H9 (cell line): ENCODE measurements at regions not wholly inside any gene's neighbourhood (a gene's known extent, or its start where the extent isn't known, plus 50 kb on each side); places are given as distances from the start of the nearest gene placed in this dataset.

Experiments
- DNase-seq: peaks from one replicate; pipeline ENCODE4 v3.0.0-alpha.2; 2017
- H2AFZ ChIP-seq: one replicate; pipeline ENCODE4 v1.6.1; 2013; ENCODE audit warnings: mild to moderate bottlenecking, low read length, control low read depth, moderate library complexity
- H2AK5ac ChIP-seq: 2 replicates; pipeline ENCODE4 v1.6.1; 2013; ENCODE audit warnings: low read length, control low read depth, mixed read lengths; ENCODE audit not compliant: insufficient read length
- H2BK120ac ChIP-seq: one replicate; pipeline ENCODE4 v1.6.1; 2013; ENCODE audit warnings: low read depth, mild to moderate bottlenecking, low read length, control low read depth, inconsistent platforms; ENCODE audit not compliant: poor library complexity, severe bottlenecking
- H2BK12ac ChIP-seq: 2 replicates; pipeline ENCODE4 v1.6.1; 2013; ENCODE audit warnings: low read length, control low read depth, mixed read lengths, low read depth; ENCODE audit not compliant: insufficient read length
- H2BK15ac ChIP-seq: 2 replicates; pipeline ENCODE4 v1.6.1; 2013; ENCODE audit warnings: low read depth, low read length, control low read depth
- H2BK20ac ChIP-seq: one replicate; pipeline ENCODE4 v1.6.1; 2013; ENCODE audit warnings: low read depth, mild to moderate bottlenecking, low read length, control low read depth, inconsistent platforms; ENCODE audit not compliant: poor library complexity, severe bottlenecking
- H2BK5ac ChIP-seq: 2 replicates; pipeline ENCODE4 v1.6.1; 2013; ENCODE audit warnings: low read length, control low read depth, mixed read lengths; ENCODE audit not compliant: insufficient read length
- H3K14ac ChIP-seq: 2 replicates; pipeline ENCODE4 v1.6.1; 2013; ENCODE audit warnings: low read length, control low read depth; ENCODE audit not compliant: insufficient read depth
- H3K18ac ChIP-seq: 2 replicates; pipeline ENCODE4 v1.6.1; 2013; ENCODE audit warnings: low read depth, mild to moderate bottlenecking, mixed read lengths, low read length, control low read depth; ENCODE audit not compliant: insufficient read length
- H3K23ac ChIP-seq: 2 replicates; pipeline ENCODE4 v1.6.1; 2013; ENCODE audit warnings: low read length, control low read depth, mixed read lengths, low read depth; ENCODE audit not compliant: insufficient read length
- H3K23me2 ChIP-seq: 2 replicates; pipeline ENCODE4 v1.6.1; 2013; ENCODE audit warnings: low read depth, mild to moderate bottlenecking, mixed read lengths, low read length, control low read depth; ENCODE audit not compliant: insufficient read length, poor library complexity, severe bottlenecking
- H3K27ac ChIP-seq: 2 replicates; pipeline ENCODE4 v1.5.1; 2013; ENCODE audit warnings: low read length, control low read depth, mixed read lengths, low read depth; ENCODE audit not compliant: insufficient read length
- H3K27me3 ChIP-seq: 2 replicates; pipeline ENCODE4 v1.6.1; 2013; ENCODE audit warnings: low read length, control low read depth, inconsistent platforms; ENCODE audit not compliant: insufficient read depth
- H3K4ac ChIP-seq: 2 replicates; pipeline ENCODE4 v1.6.1; 2013; ENCODE audit warnings: low read depth, mild to moderate bottlenecking, control low read depth, inconsistent platforms, low read length, moderate library complexity
- H3K4me1 ChIP-seq: 2 replicates; pipeline ENCODE4 v1.6.1; 2013; ENCODE audit warnings: low read length, control low read depth, inconsistent platforms; ENCODE audit not compliant: insufficient read depth
- H3K4me2 ChIP-seq: 2 replicates; pipeline ENCODE4 v1.6.1; 2013; ENCODE audit warnings: low read length, control low read depth, mixed read lengths; ENCODE audit not compliant: insufficient read length, insufficient read depth
- H3K56ac ChIP-seq: 2 replicates; pipeline ENCODE4 v1.6.1; 2013; ENCODE audit warnings: low read depth, mild to moderate bottlenecking, mixed read lengths, low read length, control low read depth; ENCODE audit not compliant: insufficient read length
- H3K79me1 ChIP-seq: 2 replicates; pipeline ENCODE4 v1.6.1; 2013; ENCODE audit warnings: low read depth, mild to moderate bottlenecking, moderate library complexity, low read length, control low read depth, inconsistent platforms; ENCODE audit not compliant: insufficient read depth, poor library complexity, severe bottlenecking
- H3K79me2 ChIP-seq: 2 replicates; pipeline ENCODE4 v1.6.1; 2013; ENCODE audit warnings: low read length, control low read depth, inconsistent platforms; ENCODE audit not compliant: insufficient read depth
- H3K9ac ChIP-seq: 2 replicates; pipeline ENCODE4 v1.6.1; 2013; ENCODE audit warnings: low read length, control low read depth, mixed read lengths; ENCODE audit not compliant: insufficient read length; ENCODE audit errors: extremely low read depth
- H3K9me3 ChIP-seq: one replicate; pipeline ENCODE4 v1.6.1; 2013; ENCODE audit warnings: low read depth, low read length, inconsistent platforms; ENCODE audit not compliant: control insufficient read depth
- H3T11ph ChIP-seq: one replicate; pipeline ENCODE4 v1.6.1; 2013; ENCODE audit warnings: mild to moderate bottlenecking, low read length, control low read depth, inconsistent platforms
- H4K20me1 ChIP-seq: one replicate; pipeline ENCODE4 v1.6.1; 2013; ENCODE audit not compliant: control insufficient read depth, insufficient read length, insufficient read depth
- H4K5ac ChIP-seq: 2 replicates; pipeline ENCODE4 v1.6.1; 2013; ENCODE audit warnings: low read depth, mild to moderate bottlenecking, mixed read lengths, low read length, control low read depth; ENCODE audit not compliant: insufficient read length
- H4K8ac ChIP-seq: replicated peaks from 2 replicates; pipeline ENCODE4 v1.6.1; 2013; ENCODE audit warnings: low read length, control low read depth, mixed read lengths, low read depth; ENCODE audit not compliant: insufficient read length
- H4K91ac ChIP-seq: 2 replicates; pipeline ENCODE4 v1.6.1; 2013; ENCODE audit warnings: low read depth, mild to moderate bottlenecking, moderate library complexity, mixed read lengths, low read length, control low read depth; ENCODE audit not compliant: insufficient read length
- H3K27ac Mint-ChIP-seq, 3 experiments: 2 replicates in 2 of 3; 3 replicates in 1 of 3; pipeline ENCODE4 v1.8.0; 2020 to 2021; ENCODE audit warnings: mixed read lengths in 3 of 3, mild to moderate bottlenecking in 1 of 3, moderate library complexity in 1 of 3
- H3K27me3 Mint-ChIP-seq: 2 replicates; pipeline ENCODE4 v1.8.0; 2021; ENCODE audit warnings: low read depth, mild to moderate bottlenecking, moderate library complexity, mixed read lengths
- H3K36me3 Mint-ChIP-seq, 3 experiments: 2 replicates in 2 of 3; 3 replicates in 1 of 3; pipeline ENCODE4 v1.8.0; 2020 to 2021; ENCODE audit warnings: low read depth in 3 of 3, mixed read lengths in 3 of 3; ENCODE audit not compliant: insufficient read depth in 1 of 3
- H3K4me1 Mint-ChIP-seq, 2 experiments: 2 replicates each; pipeline ENCODE4 v1.8.0; 2020; ENCODE audit warnings: mixed read lengths in 2 of 2
- H3K4me3 Mint-ChIP-seq, 2 experiments: 2 replicates in 1 of 2; 3 replicates in 1 of 2; pipeline ENCODE4 v1.8.0; 2020 to 2021; ENCODE audit warnings: mild to moderate bottlenecking in 2 of 2, mixed read lengths in 2 of 2, moderate library complexity in 1 of 2
- H3K9me3 Mint-ChIP-seq, 2 experiments: 2 replicates in 1 of 2; 3 replicates in 1 of 2; pipeline ENCODE4 v1.8.0; 2020; ENCODE audit warnings: mild to moderate bottlenecking in 2 of 2, mixed read lengths in 2 of 2, moderate library complexity in 1 of 2
- WGBS: extraction: QIAGEN DNeasy Blood & Tissue Kit; methylation state at CpG from one replicate; pipeline ENCODE4 v1.1.7; 2013; ENCODE audit warnings: missing lambda C conversion rate, low lambda C conversion rate, mixed read lengths; ENCODE audit not compliant: insufficient read length; ENCODE audit errors: extremely low coverage; 5-methylcytosine and 5-hydroxymethylcytosine counted together
- TF ChIP-seq, protein P1 (sequence below): fragments of 200-600 bp; sonication (generic); conservative IDR thresholded peaks from 3 replicates; pipeline ENCODE4 v1.8.0; 2021; ENCODE audit warnings: antibody characterized with exemption, mild to moderate bottlenecking

DNA sequence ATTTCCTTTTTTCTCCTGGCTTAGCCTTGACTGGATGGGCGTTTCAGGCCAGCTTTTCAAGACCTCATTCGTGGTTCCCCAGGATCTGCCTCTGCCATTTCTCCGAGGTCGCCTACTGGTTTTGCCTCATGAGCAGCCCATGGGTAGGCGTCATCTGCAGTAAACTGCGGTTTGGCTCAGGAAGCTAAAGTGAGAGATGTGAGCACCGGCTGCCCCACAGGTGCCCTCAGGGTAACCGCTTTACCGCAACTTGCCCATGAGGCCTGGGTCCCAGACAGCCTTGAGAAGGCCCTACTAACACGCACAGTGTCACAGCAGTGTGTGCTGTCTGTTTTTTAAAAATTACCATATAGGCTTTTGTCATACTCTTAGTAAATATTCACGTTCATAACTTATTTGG, 53.4 kb upstream of the TBXT start:
- Histone ChIP-seq H4K5ac (no peak overlapping the region), H2AFZ (no peak overlapping the region), H3K79me1 (no peaks in the 10 kb centered on the region), H3K27ac (no peak overlapping the region), H3K4me2 (no peak overlapping the region), H3K14ac (no peak overlapping the region), H3K4me1 (no peaks in the 10 kb centered on the region), H3K4ac (no peak overlapping the region), H2BK12ac (no peak overlapping the region), H4K8ac (no peak overlapping the region), H3K27me3 (no peaks in the 10 kb centered on the region), H2BK20ac (no peak overlapping the region), H3K9ac (no peak overlapping the region), H2AK5ac (no peak overlapping the region), H3K56ac (no peak overlapping the region), H2BK5ac (no peak overlapping the region), H3K23me2 (no peaks in the 10 kb centered on the region), H2BK15ac (no peak overlapping the region), H4K20me1 (no peaks in the 10 kb centered on the region), H2BK120ac (no peak overlapping the region), H3K23ac (no peak overlapping the region), H3T11ph (no peak overlapping the region), H3K18ac (no peak overlapping the region), H3K79me2 (no peaks in the 10 kb centered on the region), H4K91ac (no peak overlapping the region), H3K9me3 (no peaks in the 10 kb centered on the region)
- TF ChIP-seq, protein P1, sequence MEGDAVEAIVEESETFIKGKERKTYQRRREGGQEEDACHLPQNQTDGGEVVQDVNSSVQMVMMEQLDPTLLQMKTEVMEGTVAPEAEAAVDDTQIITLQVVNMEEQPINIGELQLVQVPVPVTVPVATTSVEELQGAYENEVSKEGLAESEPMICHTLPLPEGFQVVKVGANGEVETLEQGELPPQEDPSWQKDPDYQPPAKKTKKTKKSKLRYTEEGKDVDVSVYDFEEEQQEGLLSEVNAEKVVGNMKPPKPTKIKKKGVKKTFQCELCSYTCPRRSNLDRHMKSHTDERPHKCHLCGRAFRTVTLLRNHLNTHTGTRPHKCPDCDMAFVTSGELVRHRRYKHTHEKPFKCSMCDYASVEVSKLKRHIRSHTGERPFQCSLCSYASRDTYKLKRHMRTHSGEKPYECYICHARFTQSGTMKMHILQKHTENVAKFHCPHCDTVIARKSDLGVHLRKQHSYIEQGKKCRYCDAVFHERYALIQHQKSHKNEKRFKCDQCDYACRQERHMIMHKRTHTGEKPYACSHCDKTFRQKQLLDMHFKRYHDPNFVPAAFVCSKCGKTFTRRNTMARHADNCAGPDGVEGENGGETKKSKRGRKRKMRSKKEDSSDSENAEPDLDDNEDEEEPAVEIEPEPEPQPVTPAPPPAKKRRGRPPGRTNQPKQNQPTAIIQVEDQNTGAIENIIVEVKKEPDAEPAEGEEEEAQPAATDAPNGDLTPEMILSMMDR: no peak
- H3K36me3 Mint-ChIP-seq: no peaks in the 10 kb centered on the region
- no peak overlapping the region for H3K4me3 Mint-ChIP-seq
- no peak for DNase-seq
- H3K9me3 Mint-ChIP-seq: no peaks in the 10 kb centered on the region; a peak in 2 of 5 replicates
- no CpG with 5 or more reads among the region's 11 CpGs for WGBS
- H3K27ac Mint-ChIP-seq: no peak overlapping the region
- peaks cover 5 to 7% of the 10 kb centered on the region in 2 experiments for H3K4me1 Mint-ChIP-seq
- peaks cover 27% of the 10 kb centered on the region for H3K27me3 Mint-ChIP-seq
